MCF 10A (cell line): ENCODE measurements at regions not wholly inside any gene's neighbourhood (a gene's known extent, or its start where the extent isn't known, plus 50 kb on each side); places are given as distances from the start of the nearest gene placed in this dataset.

Source experiments
- BruUV-seq: library from RNA; stranded (reverse); fragments of 400-500 nt; replicated peaks from 2 replicates; lab custom pipeline; 2021; lab: Mats Ljungman, UMichigan
- CTCF ChIA-PET: fragments of 300-600 bp; sonication (Branson Sonifier 250); formaldehyde crosslinking; extraction: SDS; loops from one replicate; lab custom pipeline; 2021; ENCODE audit warnings: antibody characterized with exemption, inconsistent platforms; lab: Yijun Ruan, JAX
- POLR2A ChIA-PET: fragments of 300-600, 350-650 bp; sonication (Branson Sonifier 250); formaldehyde crosslinking; extraction: SDS; loops from one replicate; lab custom pipeline; 2020; ENCODE audit warnings: antibody characterized with exemption, inconsistent platforms; lab: Yijun Ruan, JAX
- DNase-seq: peaks from one replicate; pipeline ENCODE4 v3.0.0-alpha.2; 2018; ENCODE audit not compliant: unreplicated experiment
- H3K27ac Mint-ChIP-seq: one replicate; pipeline ENCODE4 v1.8.0; 2022; ENCODE audit warnings: mild to moderate bottlenecking, low read depth, mixed read lengths; ENCODE audit not compliant: unreplicated experiment
- H3K27me3 Mint-ChIP-seq: one replicate; pipeline ENCODE4 v1.8.0; 2022; ENCODE audit warnings: mixed read lengths; ENCODE audit not compliant: insufficient read depth, unreplicated experiment
- H3K36me3 Mint-ChIP-seq: one replicate; pipeline ENCODE4 v1.8.0; 2022; ENCODE audit warnings: mild to moderate bottlenecking, moderate library complexity, mixed read lengths; ENCODE audit not compliant: insufficient read depth, unreplicated experiment
- H3K4me1 Mint-ChIP-seq: one replicate; pipeline ENCODE4 v1.8.0; 2022; ENCODE audit warnings: mixed read lengths; ENCODE audit not compliant: insufficient read depth, unreplicated experiment
- H3K4me3 Mint-ChIP-seq: one replicate; pipeline ENCODE4 v1.8.0; 2022; ENCODE audit warnings: mild to moderate bottlenecking, moderate library complexity, mixed read lengths; ENCODE audit not compliant: unreplicated experiment
- H3K9me3 Mint-ChIP-seq: one replicate; pipeline ENCODE4 v1.8.0; 2022; ENCODE audit warnings: mixed read lengths; ENCODE audit not compliant: unreplicated experiment
- CTCF ChIP-seq: fragments of 200-600 bp; IDR thresholded peaks from one replicate; pipeline ENCODE4 v1.8.0; 2022; ENCODE audit warnings: antibody characterized with exemption, mild to moderate bottlenecking; ENCODE audit not compliant: unreplicated experiment
- intact Hi-C: fragments of 100-400 bp; cut with micrococcal nuclease; formaldehyde crosslinking; loops from 2 replicates; pipeline ENCODE4 v1.14.1; 2022

DNA sequence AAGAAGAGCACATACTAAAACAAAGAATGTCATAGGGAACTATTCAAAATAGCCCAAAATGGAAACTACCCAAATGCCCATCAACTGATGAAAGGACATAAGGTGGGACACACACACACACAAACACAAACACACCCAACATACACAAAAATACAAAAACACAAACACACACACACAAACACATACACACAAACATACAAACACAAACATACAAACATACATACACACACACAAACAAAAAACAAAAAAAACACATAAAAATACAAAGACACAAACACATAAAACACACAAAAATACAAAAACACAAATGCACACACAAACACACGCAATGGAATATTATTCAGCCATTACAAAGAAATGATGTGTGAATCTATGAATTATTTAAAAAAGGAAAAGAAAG is 203.6 kb downstream of the ERMARD start:
- intact Hi-C loops: loop anchor here (5.0 kb wide), 1 partner anchor 562 kb away; no protein-coding TSS in a partner anchor
- H3K9me3 Mint-ChIP-seq: no peaks in the 10 kb centered on the region
- H3K27ac Mint-ChIP-seq: no peak overlapping the region
- no TSS peak for BruUV-seq
- no peak for DNase-seq
- H3K4me1 Mint-ChIP-seq: no peaks in the 10 kb centered on the region
- TF ChIP-seq CTCF: no peak
- peaks cover 31% of the 10 kb centered on the region for H3K27me3 Mint-ChIP-seq
- H3K36me3 Mint-ChIP-seq: no peaks in the 10 kb centered on the region
- no peak overlapping the region for H3K4me3 Mint-ChIP-seq
- POLR2A ChIA-PET: no interaction called here
- CTCF ChIA-PET: no interaction called here

DNA sequence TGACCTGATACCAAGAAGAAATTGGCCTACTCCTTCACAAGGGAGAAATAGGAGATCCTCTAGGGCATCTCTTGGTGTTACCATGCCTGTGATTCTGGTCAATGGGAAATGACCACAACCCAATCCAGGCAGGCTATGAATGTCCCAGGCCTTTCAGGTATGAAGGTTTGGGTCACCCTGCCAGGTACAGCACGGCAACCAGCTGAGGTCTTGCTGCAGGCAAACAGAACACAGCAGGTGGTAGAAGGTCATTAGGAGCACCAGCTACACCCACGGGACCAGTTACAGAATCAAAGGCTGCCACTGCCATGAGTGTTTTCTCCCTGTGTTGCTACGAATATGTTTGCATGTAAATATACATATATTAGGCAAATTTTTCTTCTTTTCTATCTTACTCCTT is 202.3 kb downstream of the ERMARD start:
- Mint-ChIP-seq H3K36me3 (no peaks in the 10 kb centered on the region), H3K27me3 (peaks cover 26% of the 10 kb centered on the region), H3K27ac (no peak overlapping the region), H3K9me3 (no peaks in the 10 kb centered on the region), H3K4me3 (no peak overlapping the region), H3K4me1 (no peaks in the 10 kb centered on the region)
- DNase-seq: no peak
- intact Hi-C loops: loop anchor here (5.0 kb wide), 1 partner anchor 564 kb away; no protein-coding TSS in a partner anchor
- CTCF ChIA-PET: no interaction called here
- TF ChIP-seq CTCF: no peak
- POLR2A ChIA-PET: no interaction called here
- BruUV-seq: no TSS peak

DNA sequence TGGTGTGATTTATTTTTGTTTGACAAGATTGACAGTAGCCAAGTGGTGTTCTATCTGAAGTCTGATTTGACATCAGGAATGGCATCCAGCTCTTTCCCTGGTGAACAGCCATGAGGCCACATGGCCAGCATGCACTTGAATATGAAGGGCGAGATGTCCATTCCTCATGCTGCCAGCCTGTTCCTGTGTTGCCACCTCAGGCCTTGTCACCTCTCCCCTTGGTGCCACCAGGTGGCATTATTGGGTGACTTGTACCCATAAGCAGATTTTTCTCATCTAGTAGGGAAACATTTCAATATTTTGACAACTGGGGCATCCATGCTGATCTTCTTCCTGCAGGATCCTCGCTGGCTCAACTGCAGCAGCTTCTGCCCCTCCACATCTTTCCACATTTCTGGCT is 199.1 kb downstream of the ERMARD start:
- DNase-seq: peak; percentile 45
- H3K36me3 Mint-ChIP-seq: no peaks in the 10 kb centered on the region
- H3K9me3 Mint-ChIP-seq: no peaks in the 10 kb centered on the region
- H3K4me1 Mint-ChIP-seq: no peaks in the 10 kb centered on the region
- intact Hi-C loops: loop anchor here (5.0 kb wide), 1 partner anchor 567 kb away; no protein-coding TSS in a partner anchor
- no peak overlapping the region for H3K27ac Mint-ChIP-seq
- POLR2A ChIA-PET: interaction anchor here (0.7 kb wide), 1 partner anchor 145 kb away, joined by 3 read pairs; no protein-coding TSS in a partner anchor
- peaks cover 27% of the 10 kb centered on the region for H3K27me3 Mint-ChIP-seq
- no TSS peak for BruUV-seq
- CTCF ChIA-PET: interaction anchor here (0.7 to 2.4 kb wide), 7 partner anchors 18 to 563 kb away, joined by 3 to 11 read pairs (median 3); no protein-coding TSS in a partner anchor
- TF ChIP-seq CTCF: no peak
- H3K4me3 Mint-ChIP-seq: no peak overlapping the region

- Mint-ChIP-seq H3K36me3 (no peaks in the 10 kb centered on the region), H3K27me3 (peaks cover 27% of the 10 kb centered on the region), H3K4me1 (no peaks in the 10 kb centered on the region), H3K27ac (no peak overlapping the region), H3K9me3 (no peaks in the 10 kb centered on the region), H3K4me3 (no peak overlapping the region)
- POLR2A ChIA-PET: no interaction called here
- TF ChIP-seq CTCF: no peak
- no peak for DNase-seq
- CTCF ChIA-PET: interaction anchor here (2.4 kb wide), 1 partner anchor 343 kb away, joined by 11 read pairs; no protein-coding TSS in a partner anchor
- intact Hi-C loops: loop anchor here (5.0 kb wide), 1 partner anchor 568 kb away; no protein-coding TSS in a partner anchor
- no TSS peak for BruUV-seq
Observed at GRCh38 chr6:169949511-169950097, 198.2 kb downstream of the ERMARD start.
